Inferior parietal cortex (tissue), 1 donor: ENCODE measurements at regions not wholly inside any gene's neighbourhood (a gene's known extent, or its start where the extent isn't known, plus 50 kb on each side); places are given as distances from the start of the nearest gene placed in this dataset.
"Not testable (repeated sequence)": the region's sequence is repeated elsewhere in the genome, so short reads cannot be mapped to it uniquely, and the experiment has no call there.

Experiments used
- DNase-seq: peaks from one replicate; pipeline ENCODE4 v3.0.0-alpha.2; 2016; ENCODE audit errors: extremely low spot score

GRCh38 chr14:80055667-80056496, 155.4 kb downstream of the DIO2 start:
- peak; percentile 83 for DNase-seq

DNA sequence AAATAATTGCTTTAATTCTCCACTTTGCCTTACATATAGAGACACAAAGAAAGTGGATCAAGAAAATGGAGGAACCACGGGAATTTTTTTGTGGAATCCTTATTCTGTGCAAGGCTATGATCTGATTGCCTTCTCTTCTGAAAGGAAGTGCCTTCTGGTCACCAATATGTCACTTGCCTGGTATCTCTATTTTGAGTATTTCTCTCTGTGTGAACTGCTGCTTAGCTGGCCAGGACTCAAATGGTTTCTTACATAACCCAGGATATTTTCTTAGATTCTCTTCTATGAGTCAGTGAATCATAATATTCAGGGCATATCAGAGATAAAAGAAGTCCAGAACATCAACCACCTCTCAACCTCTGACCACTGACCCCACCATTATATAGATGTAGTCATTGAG, 156.1 kb downstream of the DIO2 start:
- peak; percentile 51 for DNase-seq

DNA sequence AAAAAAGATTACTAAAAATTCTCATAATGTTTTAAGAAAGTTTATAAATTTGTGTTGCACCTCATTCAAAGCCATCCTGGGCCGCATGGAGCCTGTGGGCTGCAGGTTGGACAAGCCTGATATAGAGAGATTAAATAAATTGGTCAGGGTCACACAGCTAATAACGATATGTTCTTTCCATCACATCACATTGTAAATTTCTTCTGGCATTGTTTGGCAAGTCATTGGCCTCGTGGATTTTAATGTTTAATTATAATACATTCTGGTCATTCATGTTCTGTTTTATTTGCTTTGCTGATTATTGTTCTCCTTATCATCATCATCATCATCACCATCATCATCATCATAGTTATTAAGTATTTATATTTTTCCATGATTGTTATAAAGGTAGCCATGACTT, 157.3 kb downstream of the DIO2 start:
- DNase-seq: no peak

DNA sequence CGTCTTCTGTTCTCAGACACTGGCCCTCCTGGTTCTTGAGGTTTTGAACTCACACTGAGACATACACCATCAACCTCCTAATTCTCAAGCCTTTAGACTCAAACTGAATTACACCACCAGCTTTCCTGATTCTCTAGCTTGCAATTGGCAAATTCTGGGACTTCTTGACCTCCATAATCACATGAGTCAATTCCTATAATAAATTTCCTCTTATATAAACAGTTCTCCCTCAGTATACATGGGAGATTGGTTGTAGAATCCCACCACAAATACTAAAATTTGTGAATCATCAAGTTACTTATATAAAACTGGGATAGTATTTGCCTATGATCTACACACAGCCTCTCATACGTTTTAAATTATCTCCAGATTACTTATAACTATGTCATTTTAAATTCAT, 162.2 kb downstream of the DIO2 start:
- no peak for DNase-seq

DNA sequence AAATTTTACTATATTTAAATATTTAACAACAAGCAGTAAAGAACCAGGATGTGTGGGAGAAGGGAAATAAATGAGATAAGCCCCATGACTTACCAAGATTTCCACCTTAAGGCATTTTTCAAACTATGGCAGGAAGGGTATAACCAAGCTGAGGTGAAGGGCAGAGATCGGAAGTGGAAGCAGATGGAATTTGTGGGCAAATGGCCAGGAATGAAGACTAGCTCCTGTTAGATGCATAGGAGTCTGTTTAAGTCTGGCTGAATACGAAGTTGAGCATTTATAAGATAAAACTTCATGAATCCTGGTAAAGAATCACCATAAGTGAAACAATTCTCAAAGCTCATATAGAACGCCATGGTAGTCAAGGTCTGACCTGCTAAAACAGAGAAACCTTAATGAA, 163.5 kb downstream of the DIO2 start:
- DNase-seq: no peak

DNA sequence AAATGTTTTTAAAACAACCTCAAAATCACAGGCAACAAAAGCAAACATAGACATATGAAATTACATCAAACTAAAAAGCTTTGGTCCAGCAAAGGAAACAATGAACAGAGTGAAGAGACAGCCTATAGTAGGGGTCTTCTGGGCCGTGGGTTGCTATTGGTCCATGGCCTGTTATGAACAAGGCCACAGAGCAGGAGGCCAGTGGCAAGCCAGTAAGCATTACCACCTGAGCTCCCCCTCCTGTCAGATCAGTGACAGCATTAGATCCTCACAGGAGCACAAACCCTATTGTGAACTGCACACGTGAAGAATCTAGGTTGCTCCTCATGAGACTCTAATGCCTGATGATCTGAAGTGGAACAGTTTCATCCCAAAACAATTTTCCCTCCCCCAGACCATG, 174.0 kb downstream of the DIO2 start:
- no peak for DNase-seq

DNA sequence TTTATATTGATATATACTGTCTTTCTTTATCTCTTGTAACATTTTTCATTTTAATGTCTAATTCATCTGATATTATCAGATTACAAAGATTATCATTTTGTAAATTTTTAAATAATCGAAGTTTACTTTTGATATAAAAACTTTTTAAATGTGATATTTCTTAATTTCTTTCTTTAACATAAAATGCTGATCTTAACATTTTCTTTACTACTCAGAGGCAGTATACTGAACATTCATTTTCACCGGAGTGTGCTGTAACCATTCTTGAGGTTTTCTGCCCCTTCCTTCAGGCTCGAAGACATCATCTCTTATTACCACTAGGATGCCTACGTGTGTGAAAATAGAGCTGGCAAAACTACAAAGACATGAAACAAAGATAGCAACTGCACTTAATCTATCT, 186.9 kb downstream of the DIO2 start:
- DNase-seq: no peak

DNA sequence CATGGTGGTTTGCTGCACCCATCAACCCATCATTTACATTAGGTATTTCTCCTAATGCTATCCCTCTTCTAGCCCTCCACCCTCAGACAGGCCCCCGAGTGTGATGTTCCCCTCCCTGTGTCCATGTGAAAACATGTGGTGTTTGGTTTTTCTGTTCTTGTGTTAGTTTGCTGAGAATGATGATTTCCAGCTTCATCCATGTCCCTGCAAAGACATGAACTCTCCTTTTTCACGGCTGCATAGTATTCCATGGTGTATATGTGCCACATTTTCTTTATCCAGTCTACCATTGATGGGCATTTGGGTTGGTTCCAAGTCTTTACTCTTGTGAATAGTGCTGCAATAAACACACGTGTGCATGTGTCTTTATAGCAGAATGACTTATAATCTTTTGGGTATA, 192.8 kb downstream of the DIO2 start:
- not testable (repeated sequence) for DNase-seq

GRCh38 chr14:80017795-80018194, 193.5 kb downstream of the DIO2 start:
- DNase-seq: no peak

GRCh38 chr14:80010245-80010644, 201.1 kb downstream of the DIO2 start:
- not testable (repeated sequence) for DNase-seq

DNA sequence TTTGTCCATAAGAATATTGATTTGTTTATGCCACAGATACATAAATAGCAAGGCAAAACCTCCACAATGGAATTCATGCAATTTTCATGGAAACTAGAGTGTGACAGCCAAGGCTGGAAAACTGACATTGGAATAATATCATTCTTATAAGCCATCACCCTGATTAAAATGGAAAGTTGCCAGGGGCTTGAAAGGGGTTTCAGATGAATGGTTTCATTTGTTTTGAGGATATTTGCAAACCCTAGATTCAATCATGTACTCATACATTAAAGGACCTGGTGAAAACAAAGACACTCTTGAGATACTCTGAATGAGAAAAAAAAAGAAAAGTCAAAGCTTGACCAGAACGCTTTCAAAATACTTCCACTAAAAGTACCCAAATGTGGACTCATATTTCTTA, 205.7 kb downstream of the DIO2 start:
- no peak for DNase-seq

GRCh38 chr14:80004871-80005270, 206.4 kb downstream of the DIO2 start:
- DNase-seq: no peak

GRCh38 chr14:80003138-80003537, 208.2 kb downstream of the DIO2 start:
- DNase-seq: no peak

DNA sequence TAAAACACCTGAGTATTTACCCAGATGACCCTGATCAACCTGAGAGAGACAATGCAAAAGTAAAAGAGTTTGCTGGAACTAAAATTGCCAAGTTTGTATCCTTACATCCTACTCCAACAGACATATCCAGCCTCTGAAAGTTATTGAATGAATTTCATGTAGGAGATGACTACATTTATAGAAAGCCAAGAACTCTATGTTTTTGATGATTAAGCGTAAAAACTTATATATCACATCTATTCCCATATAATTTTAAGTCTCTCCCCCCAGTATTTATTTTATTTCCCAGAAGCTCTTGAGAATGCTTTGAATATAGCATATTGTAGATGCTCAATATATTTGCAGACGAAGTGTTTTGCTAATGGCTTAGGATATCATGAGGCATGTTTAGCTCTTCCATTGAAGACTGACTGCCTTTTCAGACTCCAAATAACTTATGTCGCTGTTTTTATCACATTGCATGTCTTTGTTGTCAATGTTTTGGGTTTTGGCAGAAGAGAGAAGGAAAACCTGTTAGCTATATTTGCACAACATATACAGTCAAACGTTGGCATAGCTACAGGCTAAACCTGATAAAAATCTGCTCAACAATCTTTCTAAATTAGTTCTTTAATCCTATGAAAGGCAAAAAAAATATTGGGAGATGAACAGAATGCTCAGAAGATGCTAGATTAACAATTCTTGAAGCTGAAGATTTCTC, 213.6 kb downstream of the DIO2 start:
- DNase-seq: no peak

- no peak for DNase-seq
Observed at GRCh38 chr14:79992407-79993198, 218.7 kb downstream of the DIO2 start.

DNA sequence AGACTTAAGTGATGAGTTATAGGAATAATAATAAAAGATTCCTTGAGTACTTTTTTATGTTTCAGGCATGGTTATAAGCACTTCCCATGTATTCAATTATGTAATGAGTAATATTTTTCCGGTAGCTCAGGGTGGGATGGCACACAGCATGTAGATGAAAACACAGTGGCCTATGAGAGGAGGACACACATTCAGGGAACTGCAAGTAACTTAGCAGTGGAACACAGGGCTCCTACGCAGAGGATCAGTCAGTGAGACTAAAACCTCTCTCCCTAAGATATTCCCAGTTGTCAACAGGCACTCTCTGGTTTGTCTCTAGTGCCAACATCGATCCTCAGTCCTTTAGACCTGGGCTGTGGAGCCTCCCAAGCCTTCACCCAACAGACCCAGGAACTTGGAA, 219.4 kb downstream of the DIO2 start:
- DNase-seq: no peak

GRCh38 chr14:79989990-79990389, 221.3 kb downstream of the DIO2 start:
- no peak for DNase-seq

DNA sequence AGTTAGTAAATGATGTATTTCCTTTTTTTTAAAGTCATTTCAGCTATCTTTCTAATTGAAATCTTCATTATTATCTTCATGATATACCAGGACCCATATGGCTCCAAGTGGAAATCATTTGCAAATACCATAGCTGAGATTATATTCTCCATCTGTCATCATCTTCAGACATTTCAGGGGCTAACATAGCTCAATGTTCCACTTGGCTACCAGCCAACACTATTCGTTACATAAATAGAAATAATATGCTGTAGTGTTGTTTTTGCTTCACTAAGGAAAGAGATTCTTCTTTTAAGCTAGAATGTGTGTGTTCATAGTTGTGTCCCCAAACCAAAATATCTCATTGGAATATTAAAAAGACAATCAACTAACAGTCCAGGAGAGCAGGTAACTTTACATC, 225.1 kb downstream of the DIO2 start:
- no peak for DNase-seq

- DNase-seq: no peak
Observed at GRCh38 chr14:79972230-79972629, 239.1 kb downstream of the DIO2 start.

DNA sequence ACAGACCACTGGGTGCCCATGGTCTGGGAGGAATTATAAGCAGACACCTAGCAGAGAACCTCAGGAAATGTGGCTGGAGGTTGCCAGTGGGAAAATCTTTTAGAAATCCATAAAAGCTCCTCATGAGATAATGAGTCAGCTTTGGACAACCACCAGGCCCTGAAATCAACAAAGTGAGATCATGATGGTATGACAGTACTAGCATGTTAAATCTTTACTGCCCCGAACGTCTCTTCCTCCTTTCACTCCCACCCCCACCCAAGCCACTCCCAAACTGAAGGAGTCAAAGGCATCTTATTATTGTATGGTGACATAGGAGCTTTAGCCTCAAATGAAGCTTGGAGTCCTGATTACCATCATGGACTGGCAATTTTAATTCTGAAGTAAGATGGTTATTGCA, 240.0 kb downstream of the DIO2 start:
- no peak for DNase-seq

DNA sequence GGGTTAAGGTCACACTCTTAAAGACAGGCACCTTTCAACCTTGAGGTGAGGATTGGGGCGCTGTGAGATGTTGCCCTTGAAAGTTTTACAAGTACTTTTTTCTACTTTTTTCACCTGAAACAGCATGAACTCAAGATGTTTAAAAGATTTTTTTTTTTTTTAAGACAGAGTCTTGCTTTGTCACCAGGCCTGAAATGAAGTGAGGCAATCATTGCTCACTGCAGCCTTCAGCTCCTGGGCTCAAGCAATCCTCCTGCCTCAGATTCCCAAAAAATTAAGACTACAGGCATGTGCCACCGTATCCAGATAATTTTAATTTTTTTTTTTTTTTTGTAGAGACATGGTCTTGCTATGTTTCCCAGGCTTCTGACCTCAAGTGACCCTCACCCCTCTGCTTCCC, 243.9 kb downstream of the DIO2 start:
- DNase-seq: no peak

DNA sequence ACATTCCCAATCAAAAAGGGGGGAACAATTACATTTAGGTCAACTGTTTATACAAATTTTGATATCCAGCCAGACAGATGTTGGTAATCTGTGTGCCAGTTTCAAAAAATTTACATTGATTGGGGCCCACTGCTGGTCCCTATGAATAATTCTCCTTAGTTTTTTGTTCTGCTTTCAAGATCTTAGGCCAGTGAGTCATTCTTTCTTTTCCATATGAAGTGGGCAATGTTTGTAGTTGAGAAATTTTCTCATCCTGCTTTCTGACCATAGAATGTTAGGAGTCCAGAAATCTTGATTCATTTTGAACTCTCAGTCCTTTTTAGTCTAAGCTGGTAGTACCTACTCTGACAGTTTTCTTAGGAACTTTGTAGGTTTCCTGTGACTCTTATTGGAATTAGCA, 244.3 kb downstream of the DIO2 start:
- DNase-seq: no peak

DNA sequence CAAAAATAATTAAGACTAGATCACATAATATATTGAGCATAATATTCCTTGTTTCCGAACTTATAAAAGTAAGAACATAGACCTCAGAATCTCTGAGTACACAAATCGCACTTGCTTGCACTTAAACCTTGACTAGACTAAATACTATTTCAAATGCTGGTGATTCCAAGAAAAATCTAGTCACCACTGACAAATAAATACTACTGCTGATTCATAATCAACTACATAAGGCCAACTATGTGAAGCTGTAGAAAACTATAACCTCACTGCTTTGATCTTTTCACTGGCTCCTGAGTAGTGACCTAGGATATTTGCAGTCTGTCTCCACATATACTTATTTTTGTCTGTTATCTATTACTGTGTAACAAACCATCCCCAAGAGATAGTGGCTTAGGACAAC, 245.4 kb downstream of the DIO2 start:
- no peak for DNase-seq
